GM18498 (cell line): ENCODE measurements at regions not wholly inside any gene's neighbourhood (a gene's known extent, or its start where the extent isn't known, plus 50 kb on each side); places are given as distances from the start of the nearest gene placed in this dataset.

Experiments
- ATAC-seq: cut with Tn5 transposase; IDR thresholded peaks from one replicate; pipeline ENCODE4 v1.9.1; 2021; ENCODE audit warnings: mild to moderate bottlenecking, moderate library complexity; ENCODE audit not compliant: unreplicated experiment

- no peak for ATAC-seq
These were observed 140.9 kb upstream of the CCL2 start for GRCh38 chr17:34114174-34114573.

- no peak for ATAC-seq
These were observed 138.8 kb upstream of the CCL2 start for GRCh38 chr17:34116306-34116705.

- no peak for ATAC-seq
These were observed 137.8 kb upstream of the CCL2 start for GRCh38 chr17:34117332-34117731.

GRCh38 chr17:34117811-34118210, 137.3 kb upstream of the CCL2 start:
- no peak for ATAC-seq

GRCh38 chr17:34118564-34118963, 136.5 kb upstream of the CCL2 start:
- no peak for ATAC-seq

- no peak for ATAC-seq
These were observed 133.8 kb upstream of the CCL2 start for GRCh38 chr17:34121311-34121710.

- no peak for ATAC-seq
These were observed 132.6 kb upstream of the CCL2 start for GRCh38 chr17:34122515-34122914.

GRCh38 chr17:34125010-34125409, 130.1 kb upstream of the CCL2 start:
- ATAC-seq, result no peak

- no peak for ATAC-seq
These were observed 129.2 kb upstream of the CCL2 start for GRCh38 chr17:34125921-34126320.

- no peak for ATAC-seq
These were observed 128.6 kb upstream of the CCL2 start for GRCh38 chr17:34126496-34126895.

- ATAC-seq, result no peak
These were observed 128.1 kb upstream of the CCL2 start for GRCh38 chr17:34126965-34127364.

- no peak for ATAC-seq
These were observed 124.5 kb upstream of the CCL2 start for GRCh38 chr17:34130544-34130943.

GRCh38 chr17:34131386-34131785, 123.7 kb upstream of the CCL2 start:
- no peak for ATAC-seq

GRCh38 chr17:34133350-34133749, 121.7 kb upstream of the CCL2 start:
- ATAC-seq, result no peak

- ATAC-seq, result no peak
These were observed 119.2 kb upstream of the CCL2 start for GRCh38 chr17:34135841-34136240.

- ATAC-seq, result no peak
These were observed 115.1 kb upstream of the CCL2 start for GRCh38 chr17:34140006-34140405.

- ATAC-seq, result no peak
These were observed 113.5 kb upstream of the CCL2 start for GRCh38 chr17:34141590-34141989.

GRCh38 chr17:34143430-34143829, 111.7 kb upstream of the CCL2 start:
- ATAC-seq, result no peak

- peak; percentile 51 for ATAC-seq
These were observed 108.5 kb upstream of the CCL2 start for GRCh38 chr17:34146440-34147043.

- ATAC-seq, result no peak
These were observed 104.0 kb upstream of the CCL2 start for GRCh38 chr17:34151102-34151501.

GRCh38 chr17:34153991-34154390, 101.1 kb upstream of the CCL2 start:
- no peak for ATAC-seq

- no peak for ATAC-seq
These were observed 99.9 kb upstream of the CCL2 start for GRCh38 chr17:34154961-34155730.

- no peak for ATAC-seq
These were observed 99.1 kb upstream of the CCL2 start for GRCh38 chr17:34155947-34156346.
